Keratinocyte (primary cell): ENCODE measurements at regions not wholly inside any gene's neighbourhood (a gene's known extent, or its start where the extent isn't known, plus 50 kb on each side); places are given as distances from the start of the nearest gene placed in this dataset.

Experiments used
- DNase-seq: peaks from one replicate; pipeline ENCODE4 v3.0.0-alpha.2; 2011; ENCODE audit warnings: low read depth, missing footprints, low spot score
- FAIRE-seq: peaks from 2 replicates; lab custom pipeline; 2011; peaks lifted over from hg19 to GRCh38; lab: Jason Lieb, UNC
- H2AFZ ChIP-seq: 2 replicates; pipeline ENCODE4 v1.6.0; 2012; ENCODE audit warnings: low read length, control low read depth, inconsistent platforms; ENCODE audit not compliant: control insufficient read depth
- H3K27ac ChIP-seq: 2 replicates; pipeline ENCODE4 v1.5.1; 2011; ENCODE audit warnings: low read length; ENCODE audit not compliant: control insufficient read depth, insufficient read depth
- H3K27me3 ChIP-seq: 3 replicates; pipeline ENCODE4 v1.6.0; 2011; ENCODE audit warnings: low read length; ENCODE audit not compliant: control insufficient read depth, insufficient read depth; ENCODE audit errors: extremely low read depth
- H3K36me3 ChIP-seq, 2 experiments: 2 replicates in 1 of 2; 3 replicates in 1 of 2; pipeline ENCODE4 v1.5.1; 2011; ENCODE audit warnings: low read length in 2 of 2, mild to moderate bottlenecking in 1 of 2; ENCODE audit not compliant: control insufficient read depth in 2 of 2, insufficient read depth in 2 of 2; ENCODE audit errors: extremely low read depth in 1 of 2
- H3K4me1 ChIP-seq: 3 replicates; pipeline ENCODE4 v1.5.1; 2011; ENCODE audit warnings: low read length; ENCODE audit not compliant: control insufficient read depth, insufficient read depth; ENCODE audit errors: extremely low read depth
- H3K4me2 ChIP-seq: 3 replicates; pipeline ENCODE4 v1.6.0; 2011; ENCODE audit warnings: low read depth, low read length; ENCODE audit not compliant: control insufficient read depth, insufficient read depth; ENCODE audit errors: extremely low read depth
- H3K4me3 ChIP-seq, 3 experiments: fragments of 200-600 bp in 1 of 3; sonication (generic) in 1 of 3; 2 replicates in 2 of 3; 3 replicates in 1 of 3; pipeline ENCODE4 v1.5.1; 2011 to 2016; ENCODE audit warnings: low read length in 3 of 3, mild to moderate bottlenecking in 3 of 3, control low read depth in 2 of 3, inconsistent platforms in 1 of 3, low read depth in 1 of 3, mixed read lengths in 1 of 3, mixed run types in 1 of 3, moderate library complexity in 1 of 3; ENCODE audit not compliant: control insufficient read depth in 2 of 3, insufficient read depth in 2 of 3; ENCODE audit errors: extremely low read depth in 1 of 3
- H3K79me2 ChIP-seq: 2 replicates; pipeline ENCODE4 v1.6.0; 2012; ENCODE audit warnings: low read length; ENCODE audit not compliant: control insufficient read depth, insufficient read depth
- H3K9ac ChIP-seq: 3 replicates; pipeline ENCODE4 v1.6.0; 2011; ENCODE audit warnings: low read length; ENCODE audit not compliant: control insufficient read depth, insufficient read depth; ENCODE audit errors: extremely low read depth
- H3K9me1 ChIP-seq: 3 replicates; pipeline ENCODE4 v1.6.0; 2011; ENCODE audit warnings: low read length; ENCODE audit not compliant: control insufficient read depth, insufficient read depth; ENCODE audit errors: extremely low read depth
- H3K9me3 ChIP-seq: 2 replicates; pipeline ENCODE4 v1.5.1; 2012; ENCODE audit warnings: low read depth, low read length; ENCODE audit not compliant: control insufficient read depth
- H4K20me1 ChIP-seq: 3 replicates; pipeline ENCODE4 v1.6.0; 2011; ENCODE audit warnings: low read length; ENCODE audit not compliant: control insufficient read depth, insufficient read depth; ENCODE audit errors: extremely low read depth
- EZH2 ChIP-seq: IDR thresholded peaks from one replicate; pipeline ENCODE4 v1.6.1; 2012; ENCODE audit warnings: inconsistent platforms, mild to moderate bottlenecking, low read length, moderate library complexity
- dilution Hi-C: fragments of 300-500 bp; cut with MboI; formaldehyde crosslinking; loops from one replicate; pipeline ENCODE4 v1.7.0; 2020; ENCODE audit warnings: low sequenced_read_pairs; ENCODE audit not compliant: extremely low pct_ligation_motif_present
- TF ChIP-seq, protein P1 (sequence below), 3 experiments: IDR thresholded peaks in 1 of 3; conservative IDR thresholded peaks in 1 of 3; optimal IDR thresholded peaks in 1 of 3; 2 replicates in 2 of 3; 3 replicates in 1 of 3; pipeline versions ENCODE3 to v1.5.1; 2011; ENCODE audit warnings: low read length in 3 of 3, mild to moderate bottlenecking in 3 of 3, moderate library complexity in 2 of 3, control low read depth in 1 of 3, inconsistent platforms in 1 of 3; ENCODE audit not compliant: insufficient read depth in 2 of 3; ENCODE audit errors: extremely low read depth in 1 of 3

DNA sequence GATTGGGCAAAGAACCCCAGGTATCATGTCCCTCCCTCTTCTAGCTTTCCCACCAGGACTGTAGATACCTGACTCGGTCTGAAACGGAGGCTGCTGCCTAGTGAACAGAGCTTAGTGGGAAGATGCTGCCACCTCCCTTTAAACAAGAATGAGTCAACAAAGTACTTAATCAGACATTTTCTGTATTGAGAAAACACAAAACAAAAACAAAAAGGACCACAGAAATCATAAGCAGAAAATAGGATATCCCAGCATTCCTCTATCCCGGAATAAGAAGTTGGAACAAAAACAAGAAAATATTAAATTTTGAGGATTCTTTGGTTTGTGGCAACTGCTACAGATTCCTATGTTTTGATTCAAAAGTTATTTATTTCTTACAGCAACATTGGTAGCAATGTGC, 51.7 kb upstream of the COL8A1 start:
- Histone ChIP-seq H4K20me1 (no peaks in the 10 kb centered on the region), H3K36me3 (no peaks in the 10 kb centered on the region), H3K27ac (no peak overlapping the region), H3K9me3 (no peaks in the 10 kb centered on the region), H3K4me3 (no peak overlapping the region), H3K9me1 (no peaks in the 10 kb centered on the region), H3K27me3 (no peaks in the 10 kb centered on the region), H3K9ac (no peak overlapping the region), H2AFZ (no peak overlapping the region), H3K4me1 (peaks cover 5% of the 10 kb centered on the region), H3K79me2 (no peaks in the 10 kb centered on the region), H3K4me2 (no peak overlapping the region)
- dilution Hi-C loops = no loop called here
- no peak for DNase-seq
- no peak for FAIRE-seq
- no peak for TF ChIP-seq EZH2
- TF ChIP-seq, protein P1, sequence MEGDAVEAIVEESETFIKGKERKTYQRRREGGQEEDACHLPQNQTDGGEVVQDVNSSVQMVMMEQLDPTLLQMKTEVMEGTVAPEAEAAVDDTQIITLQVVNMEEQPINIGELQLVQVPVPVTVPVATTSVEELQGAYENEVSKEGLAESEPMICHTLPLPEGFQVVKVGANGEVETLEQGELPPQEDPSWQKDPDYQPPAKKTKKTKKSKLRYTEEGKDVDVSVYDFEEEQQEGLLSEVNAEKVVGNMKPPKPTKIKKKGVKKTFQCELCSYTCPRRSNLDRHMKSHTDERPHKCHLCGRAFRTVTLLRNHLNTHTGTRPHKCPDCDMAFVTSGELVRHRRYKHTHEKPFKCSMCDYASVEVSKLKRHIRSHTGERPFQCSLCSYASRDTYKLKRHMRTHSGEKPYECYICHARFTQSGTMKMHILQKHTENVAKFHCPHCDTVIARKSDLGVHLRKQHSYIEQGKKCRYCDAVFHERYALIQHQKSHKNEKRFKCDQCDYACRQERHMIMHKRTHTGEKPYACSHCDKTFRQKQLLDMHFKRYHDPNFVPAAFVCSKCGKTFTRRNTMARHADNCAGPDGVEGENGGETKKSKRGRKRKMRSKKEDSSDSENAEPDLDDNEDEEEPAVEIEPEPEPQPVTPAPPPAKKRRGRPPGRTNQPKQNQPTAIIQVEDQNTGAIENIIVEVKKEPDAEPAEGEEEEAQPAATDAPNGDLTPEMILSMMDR (optimal IDR thresholded peaks at IDR 0.05 in 1 of 3, IDR thresholded peaks at IDR 0.05 in 1 of 3, conservative IDR thresholded peaks at IDR 0.05 in 1 of 3; ENCODE audit: extremely low read depth in 1 of 3, insufficient read depth in 2 of 3, low read length in 3 of 3) = no peak

DNA sequence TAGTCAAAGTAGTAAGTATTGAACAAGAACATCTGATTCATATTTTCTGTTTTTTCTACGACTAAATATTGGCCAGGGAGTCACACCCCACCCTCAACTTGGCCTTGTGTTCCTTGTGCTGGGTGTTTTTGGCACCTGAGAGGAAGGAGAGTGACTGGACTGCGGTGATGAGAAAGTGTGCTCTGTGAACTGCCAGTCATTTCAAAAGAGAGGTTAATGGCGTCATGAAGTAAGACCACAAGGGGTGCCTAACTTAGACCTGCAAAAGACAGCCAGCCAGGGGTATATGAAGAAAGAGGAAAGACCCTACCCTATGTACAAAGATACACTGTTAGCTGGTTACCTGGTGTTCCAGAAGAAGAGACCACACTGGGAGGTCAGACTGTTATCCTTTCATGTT, 58.4 kb upstream of the COL8A1 start:
- no peaks in the 10 kb centered on the region for H3K79me2 ChIP-seq
- no peak overlapping the region for H3K4me3 ChIP-seq
- no peaks in the 10 kb centered on the region for H4K20me1 ChIP-seq
- dilution Hi-C loops = no loop called here
- FAIRE-seq = no peak
- TF ChIP-seq EZH2 = no peak
- TF ChIP-seq, protein P1 (optimal IDR thresholded peaks at IDR 0.05 in 1 of 3, IDR thresholded peaks at IDR 0.05 in 1 of 3, conservative IDR thresholded peaks at IDR 0.05 in 1 of 3; ENCODE audit: extremely low read depth in 1 of 3, insufficient read depth in 2 of 3, low read length in 3 of 3) = no peak
- H3K9me3 ChIP-seq = no peaks in the 10 kb centered on the region
- no peak overlapping the region for H3K9ac ChIP-seq
- H2AFZ ChIP-seq = no peak overlapping the region
- H3K4me2 ChIP-seq = no peak overlapping the region
- no peaks in the 10 kb centered on the region for H3K9me1 ChIP-seq
- peaks cover 4% of the 10 kb centered on the region for H3K4me1 ChIP-seq
- H3K27ac ChIP-seq = no peak overlapping the region
- H3K27me3 ChIP-seq = no peaks in the 10 kb centered on the region
- no peak for DNase-seq
- no peaks in the 10 kb centered on the region for H3K36me3 ChIP-seq
